ENCODE measurements at regions not wholly inside any gene's neighbourhood (a gene's known extent, or its start where the extent isn't known, plus 50 kb on each side); places are given as distances from the start of the nearest gene placed in this dataset.

DNA sequence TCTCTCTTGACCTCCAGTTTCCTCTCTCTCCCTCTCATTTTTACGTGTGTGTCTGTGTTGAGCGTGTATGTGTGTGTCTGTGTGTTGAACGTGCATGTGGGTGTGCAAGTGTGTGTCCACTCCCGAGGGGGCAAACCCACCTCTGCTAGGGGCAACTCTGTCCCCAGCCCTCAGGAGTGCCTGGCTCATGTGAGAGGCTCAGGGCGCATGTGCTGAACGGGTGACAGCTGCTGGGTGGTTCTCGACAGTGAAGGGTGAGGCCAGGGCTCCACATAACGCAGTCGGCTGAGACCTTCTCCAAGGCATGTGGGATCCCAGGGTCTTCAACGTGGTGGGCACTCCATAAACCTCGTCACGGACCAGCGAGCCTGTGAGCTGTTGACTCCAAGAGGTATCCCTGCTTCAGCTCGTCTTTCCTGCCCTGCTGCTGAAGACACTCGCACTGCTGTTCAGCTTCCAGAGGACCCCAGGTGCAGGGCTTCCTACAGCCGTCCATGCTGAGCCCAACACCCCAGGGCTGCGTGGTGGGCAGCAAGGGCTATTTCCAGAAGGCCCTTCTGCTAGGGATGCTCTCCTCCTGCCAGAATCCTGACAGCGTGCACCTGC is 361.6 kb upstream of the SHH start:
- H3K36me3 ChIP-seq = no peaks in the 10 kb centered on the region
- no peak for ATAC-seq
- H3K27ac ChIP-seq = no peak overlapping the region
- WGBS, 2 donors (ENCODE audit: low coverage in 1 of 2) = 50 to 68% methylated on average over 2 to 3 of the region's 18 CpGs
- TF ChIP-seq POLR2A (IDR thresholded peaks at IDR 0.05) (no peak), EP300 (IDR thresholded peaks at IDR 0.05) (no peak), POLR2AphosphoS5 (IDR thresholded peaks at IDR 0.05) (no peak)
- TF ChIP-seq, protein P1, sequence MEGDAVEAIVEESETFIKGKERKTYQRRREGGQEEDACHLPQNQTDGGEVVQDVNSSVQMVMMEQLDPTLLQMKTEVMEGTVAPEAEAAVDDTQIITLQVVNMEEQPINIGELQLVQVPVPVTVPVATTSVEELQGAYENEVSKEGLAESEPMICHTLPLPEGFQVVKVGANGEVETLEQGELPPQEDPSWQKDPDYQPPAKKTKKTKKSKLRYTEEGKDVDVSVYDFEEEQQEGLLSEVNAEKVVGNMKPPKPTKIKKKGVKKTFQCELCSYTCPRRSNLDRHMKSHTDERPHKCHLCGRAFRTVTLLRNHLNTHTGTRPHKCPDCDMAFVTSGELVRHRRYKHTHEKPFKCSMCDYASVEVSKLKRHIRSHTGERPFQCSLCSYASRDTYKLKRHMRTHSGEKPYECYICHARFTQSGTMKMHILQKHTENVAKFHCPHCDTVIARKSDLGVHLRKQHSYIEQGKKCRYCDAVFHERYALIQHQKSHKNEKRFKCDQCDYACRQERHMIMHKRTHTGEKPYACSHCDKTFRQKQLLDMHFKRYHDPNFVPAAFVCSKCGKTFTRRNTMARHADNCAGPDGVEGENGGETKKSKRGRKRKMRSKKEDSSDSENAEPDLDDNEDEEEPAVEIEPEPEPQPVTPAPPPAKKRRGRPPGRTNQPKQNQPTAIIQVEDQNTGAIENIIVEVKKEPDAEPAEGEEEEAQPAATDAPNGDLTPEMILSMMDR (IDR thresholded peaks at IDR 0.05) = no peak
- H3K4me3 ChIP-seq = no peak overlapping the region
- peaks cover 25% of the 10 kb centered on the region for H3K27me3 ChIP-seq
- no peaks in the 10 kb centered on the region for H3K4me1 ChIP-seq
- no peaks in the 10 kb centered on the region for H3K9me3 ChIP-seq

DNA sequence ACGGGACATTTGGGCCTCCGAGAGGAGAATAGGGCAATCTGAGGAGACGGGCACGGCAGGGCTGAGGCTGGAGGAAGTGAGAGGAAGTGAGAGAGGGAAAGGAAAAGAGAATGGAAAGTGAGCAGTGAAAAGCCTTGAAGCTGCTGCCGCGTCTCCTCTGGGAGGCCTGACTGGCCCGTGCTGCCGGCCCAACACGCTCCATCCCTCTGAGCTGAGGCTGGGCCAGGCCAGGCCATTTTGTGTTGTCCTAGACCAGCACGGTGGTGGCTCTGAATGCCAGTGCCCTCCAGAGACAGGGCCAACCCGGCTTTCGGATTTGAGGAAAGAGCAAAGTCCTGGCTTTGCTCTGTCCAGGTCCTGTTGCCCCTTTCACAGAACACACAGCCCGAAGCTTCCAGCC is 361.1 kb upstream of the SHH start:
- TF ChIP-seq EP300 (IDR thresholded peaks at IDR 0.05) (no peak), POLR2A (IDR thresholded peaks at IDR 0.05) (no peak)
- TF ChIP-seq, protein P1 (IDR thresholded peaks at IDR 0.05) = no peak
- no peak for ATAC-seq
- Histone ChIP-seq H3K9me3 (no peaks in the 10 kb centered on the region), H3K36me3 (no peaks in the 10 kb centered on the region), H3K4me3 (no peak overlapping the region), H3K27ac (no peak overlapping the region), H3K4me1 (no peaks in the 10 kb centered on the region), H3K27me3 (peaks cover 29% of the 10 kb centered on the region)
- 63% methylated on average over 13 of the region's 13 CpGs; no CpG with 5 or more reads in 1 of the 2 donors for WGBS, 2 donors (ENCODE audit: low coverage in 1 of 2)

DNA sequence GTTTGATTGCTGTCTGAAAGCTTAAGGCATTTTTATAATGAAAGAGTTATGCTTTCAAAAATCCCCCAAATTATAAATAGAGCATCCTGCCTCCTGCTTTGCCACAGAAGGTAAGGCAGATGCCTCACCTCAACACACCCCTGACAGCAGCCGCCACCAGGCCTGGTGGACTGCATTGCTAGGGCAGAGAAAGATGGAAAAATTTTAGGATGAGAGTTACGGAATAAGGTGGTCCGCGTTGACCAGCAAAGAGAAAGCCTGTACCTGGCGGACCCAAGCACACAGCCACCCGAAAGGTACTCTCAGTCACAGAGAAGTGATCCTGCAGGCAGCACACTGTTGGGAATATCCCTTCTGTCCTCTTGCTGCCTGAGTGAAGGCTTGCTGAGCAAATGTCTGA is 360.4 kb upstream of the SHH start:
- ATAC-seq = no peak

DNA sequence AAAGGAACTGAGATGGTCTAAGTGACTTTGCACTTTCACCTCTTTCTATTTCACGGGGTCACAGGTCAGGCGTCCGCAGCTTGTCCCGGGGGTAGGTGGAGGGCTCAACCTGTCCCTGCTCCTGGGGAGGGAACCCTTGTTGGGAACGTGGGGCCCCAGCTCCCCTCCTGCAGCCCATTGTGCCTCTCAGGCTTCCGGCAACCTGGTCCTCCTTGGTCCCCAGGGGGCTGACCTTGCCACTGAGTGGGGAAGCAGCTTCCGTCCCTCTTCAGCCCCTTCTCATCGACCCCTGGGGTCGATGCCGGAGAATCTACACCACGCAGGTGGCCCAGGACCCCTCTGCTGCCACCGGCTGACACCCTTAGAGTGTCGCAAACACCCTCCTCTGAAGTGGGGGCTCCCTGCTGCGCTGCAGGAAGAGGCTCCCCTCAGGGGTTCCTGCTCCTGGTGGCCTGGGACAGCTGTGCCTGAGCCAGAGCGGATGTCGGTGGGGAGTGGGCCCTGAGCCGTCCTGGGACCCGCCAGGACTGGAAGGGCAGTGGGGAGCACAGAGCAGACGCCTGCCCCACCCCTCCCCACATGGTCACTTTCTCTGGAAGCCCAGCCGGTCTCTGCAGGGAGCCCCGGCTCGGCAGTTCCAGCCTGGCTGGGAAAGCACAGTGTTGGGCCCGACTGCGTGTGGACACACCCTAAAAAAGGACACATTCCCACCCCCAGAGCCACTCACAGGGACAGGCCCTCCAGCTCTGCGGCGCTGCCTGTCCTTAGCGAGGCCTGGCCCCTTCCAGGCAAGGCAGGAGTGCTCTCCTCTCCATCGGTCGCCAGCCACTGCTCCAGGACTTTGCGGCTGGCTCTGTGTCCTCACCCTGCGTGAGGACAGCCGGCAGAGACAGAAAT is 357.5 kb upstream of the SHH start:
- WGBS, 2 donors (ENCODE audit: low coverage in 1 of 2) = 82% methylated on average over 4 of the region's 32 CpGs; no CpG with 5 or more reads in 1 of the 2 donors
- no peak for TF ChIP-seq POLR2A (IDR thresholded peaks at IDR 0.05)
- TF ChIP-seq, protein P1 (IDR thresholded peaks at IDR 0.05) = no peak
- TF ChIP-seq EP300 (IDR thresholded peaks at IDR 0.05) = no peak
- TF ChIP-seq POLR2AphosphoS5 (IDR thresholded peaks at IDR 0.05) = no peak
- Histone ChIP-seq H3K4me1 (no peaks in the 10 kb centered on the region), H3K4me3 (no peak overlapping the region), H3K27ac (no peak overlapping the region), H3K36me3 (no peaks in the 10 kb centered on the region), H3K9me3 (no peaks in the 10 kb centered on the region), H3K27me3 (peaks cover 36% of the 10 kb centered on the region)
- no peak for ATAC-seq

More for the DNA sequence above, 360.4 kb upstream of the SHH start:
- TF ChIP-seq POLR2A (IDR thresholded peaks at IDR 0.05) = no peak
- TF ChIP-seq, protein P1 (IDR thresholded peaks at IDR 0.05) = no peak
- no peak for TF ChIP-seq POLR2AphosphoS5 (IDR thresholded peaks at IDR 0.05)
- no peak for TF ChIP-seq EP300 (IDR thresholded peaks at IDR 0.05)
- H3K27me3 ChIP-seq = peaks cover 34% of the 10 kb centered on the region
- no peak overlapping the region for H3K4me3 ChIP-seq
- no peaks in the 10 kb centered on the region for H3K4me1 ChIP-seq
- no peak overlapping the region for H3K27ac ChIP-seq
- 68 to 91% methylated on average over 5 to 6 of the region's 6 CpGs for WGBS, 2 donors (ENCODE audit: low coverage in 1 of 2)
- no peaks in the 10 kb centered on the region for H3K9me3 ChIP-seq
- H3K36me3 ChIP-seq = no peaks in the 10 kb centered on the region
